ENCODE measurements at regions not wholly inside any gene's neighbourhood (a gene's known extent, or its start where the extent isn't known, plus 50 kb on each side); places are given as distances from the start of the nearest gene placed in this dataset.

GRCh38 chr9:1454616-1455347, 404.6 kb downstream of the DMRT2 start:
- in situ Hi-C loops (cut with MboI; ENCODE audit: low pct_ligation_motif_present in 1 of 4, low pct_unique_long_range_greater_than_20kb in 1 of 4, low sequenced_read_pairs in 3 of 4), result no loop called here
- Histone ChIP-seq H3K9me3 (no peaks in the 10 kb centered on the region), H3K27ac (no peak overlapping the region), H3K27me3 (no peaks in the 10 kb centered on the region), H3K36me3 (no peaks in the 10 kb centered on the region), H3K4me1 (no peaks in the 10 kb centered on the region), H3K4me3 (no peak overlapping the region)
- TF ChIP-seq EP300 (IDR thresholded peaks at IDR 0.05; ENCODE audit: low read depth), result no peak
- TF ChIP-seq POLR2A (IDR thresholded peaks at IDR 0.05), result no peak
- TF ChIP-seq CTCF (IDR thresholded peaks at IDR 0.05), result no peak
- intact Hi-C loops (cut with DNase I; ENCODE audit: low total_unique reads), result no loop called here
- WGBS, 2 donors (ENCODE audit: low coverage in 1 of 2), result 62% methylated on average over 7 of the region's 7 CpGs
- DNase-seq, result no peak

GRCh38 chr9:1455766-1456165, 405.6 kb downstream of the DMRT2 start:
- 66 to 67% methylated on average over 4 of the region's 4 CpGs for WGBS, 2 donors (ENCODE audit: low coverage in 1 of 2)
- H3K27me3 ChIP-seq, result no peaks in the 10 kb centered on the region
- no peaks in the 10 kb centered on the region for H3K9me3 ChIP-seq
- intact Hi-C loops (cut with DNase I; ENCODE audit: low total_unique reads) (no loop called here), in situ Hi-C loops (cut with MboI; ENCODE audit: low pct_ligation_motif_present in 1 of 4, low pct_unique_long_range_greater_than_20kb in 1 of 4, low sequenced_read_pairs in 3 of 4) (no loop called here)
- H3K27ac ChIP-seq, result no peak overlapping the region
- no peaks in the 10 kb centered on the region for H3K36me3 ChIP-seq
- no peak overlapping the region for H3K4me3 ChIP-seq
- H3K4me1 ChIP-seq, result no peaks in the 10 kb centered on the region
- no peak for DNase-seq
- TF ChIP-seq EP300 (IDR thresholded peaks at IDR 0.05; ENCODE audit: low read depth) (no peak), POLR2A (IDR thresholded peaks at IDR 0.05) (no peak), CTCF (IDR thresholded peaks at IDR 0.05) (no peak), POLR2AphosphoS5 (IDR thresholded peaks at IDR 0.05) (no peak)

- no peak for TF ChIP-seq POLR2A (IDR thresholded peaks at IDR 0.05)
- TF ChIP-seq POLR2AphosphoS5 (IDR thresholded peaks at IDR 0.05), result no peak
- no peak for TF ChIP-seq EP300 (IDR thresholded peaks at IDR 0.05; ENCODE audit: low read depth)
- no peak for TF ChIP-seq CTCF (IDR thresholded peaks at IDR 0.05)
- intact Hi-C loops (cut with DNase I; ENCODE audit: low total_unique reads), result no loop called here
- Histone ChIP-seq H3K9me3 (no peaks in the 10 kb centered on the region), H3K27me3 (no peaks in the 10 kb centered on the region), H3K4me1 (no peaks in the 10 kb centered on the region), H3K27ac (no peak overlapping the region), H3K4me3 (no peak overlapping the region), H3K36me3 (no peaks in the 10 kb centered on the region)
- in situ Hi-C loops (cut with MboI; ENCODE audit: low pct_ligation_motif_present in 1 of 4, low pct_unique_long_range_greater_than_20kb in 1 of 4, low sequenced_read_pairs in 3 of 4), result no loop called here
- no peak for DNase-seq
- WGBS, 2 donors (ENCODE audit: low coverage in 1 of 2), result 93 to 94% methylated on average over 4 of the region's 4 CpGs
Observed at GRCh38 chr9:1456301-1457024, 406.3 kb downstream of the DMRT2 start.

- Histone ChIP-seq H3K27me3 (no peaks in the 10 kb centered on the region), H3K9me3 (no peaks in the 10 kb centered on the region), H3K27ac (no peak overlapping the region), H3K36me3 (no peaks in the 10 kb centered on the region), H3K4me3 (no peak overlapping the region), H3K4me1 (no peaks in the 10 kb centered on the region)
- WGBS, 2 donors (ENCODE audit: low coverage in 1 of 2), result 82 to 89% methylated on average over 2 of the region's 2 CpGs
- in situ Hi-C loops (cut with MboI; ENCODE audit: low pct_ligation_motif_present in 1 of 4, low pct_unique_long_range_greater_than_20kb in 1 of 4, low sequenced_read_pairs in 3 of 4) (no loop called here), intact Hi-C loops (cut with DNase I; ENCODE audit: low total_unique reads) (no loop called here)
- no peak for DNase-seq
- TF ChIP-seq CTCF (IDR thresholded peaks at IDR 0.05), result no peak
- no peak for TF ChIP-seq POLR2A (IDR thresholded peaks at IDR 0.05)
- TF ChIP-seq POLR2AphosphoS5 (IDR thresholded peaks at IDR 0.05), result no peak
- TF ChIP-seq EP300 (IDR thresholded peaks at IDR 0.05; ENCODE audit: low read depth), result no peak
Observed at GRCh38 chr9:1457460-1457859, 407.3 kb downstream of the DMRT2 start.

Measured in transverse colon (tissue), 4 donors.